NCI-H128 (cell line): ENCODE measurements at regions not wholly inside any gene's neighbourhood (a gene's known extent, or its start where the extent isn't known, plus 50 kb on each side); places are given as distances from the start of the nearest gene placed in this dataset.
"Not testable (repeated sequence)": the region's sequence is repeated elsewhere in the genome, so short reads cannot be mapped to it uniquely, and the experiment has no call there.

Source experiments
- DNase-seq: peaks from one replicate; lab custom pipeline; 2025; ENCODE audit not compliant: unreplicated experiment; lab: John Stamatoyannopoulos, UW

- no peak for DNase-seq
Measured at GRCh38 chr3:21979706-21980105, 228.7 kb upstream of the ZNF385D start.

GRCh38 chr3:21989341-21990042 lies 238.5 kb upstream of the ZNF385D start:
- DNase-seq: no peak

- DNase-seq: no peak
Measured at GRCh38 chr3:21991061-21991460, 240.1 kb upstream of the ZNF385D start.

- DNase-seq: no peak
Measured at GRCh38 chr3:21995079-21995607, 244.1 kb upstream of the ZNF385D start.

- no peak for DNase-seq
Measured at GRCh38 chr3:22007368-22007767, 256.4 kb upstream of the ZNF385D start.

- DNase-seq: no peak
Measured at GRCh38 chr3:22010997-22011396, 260.0 kb upstream of the ZNF385D start.

GRCh38 chr3:22012471-22012870 lies 261.5 kb upstream of the ZNF385D start:
- DNase-seq: no peak

- DNase-seq: no peak
Measured at GRCh38 chr3:22013641-22014040, 262.6 kb upstream of the ZNF385D start.

GRCh38 chr3:22016197-22016596 lies 265.2 kb upstream of the ZNF385D start:
- DNase-seq: no peak

- not testable (repeated sequence) for DNase-seq
Measured at GRCh38 chr3:22024638-22025037, 273.6 kb upstream of the ZNF385D start.

GRCh38 chr3:22029480-22029879 lies 278.5 kb upstream of the ZNF385D start:
- DNase-seq: no peak

GRCh38 chr3:22039161-22039560 lies 288.2 kb upstream of the ZNF385D start:
- DNase-seq: no peak

GRCh38 chr3:22040150-22040549 lies 289.1 kb upstream of the ZNF385D start:
- DNase-seq: no peak

- DNase-seq: no peak
Measured at GRCh38 chr3:22045882-22046281, 294.9 kb upstream of the ZNF385D start.

GRCh38 chr3:22063500-22063899 lies 312.5 kb upstream of the ZNF385D start:
- no peak for DNase-seq

- DNase-seq: no peak
Measured at GRCh38 chr3:22068619-22069018, 317.6 kb upstream of the ZNF385D start.

- no peak for DNase-seq
Measured at GRCh38 chr3:22088204-22088603, 337.2 kb upstream of the ZNF385D start.

GRCh38 chr3:22089284-22089683 lies 338.3 kb upstream of the ZNF385D start:
- peak; percentile 4 for DNase-seq

- DNase-seq: no peak
Measured at GRCh38 chr3:22091329-22091728, 340.3 kb upstream of the ZNF385D start.

GRCh38 chr3:22098021-22098420 lies 347.0 kb upstream of the ZNF385D start:
- no peak for DNase-seq

- DNase-seq: no peak
Measured at GRCh38 chr3:22101351-22101750, 350.3 kb upstream of the ZNF385D start.

- no peak for DNase-seq
Measured at GRCh38 chr3:22101811-22102210, 350.8 kb upstream of the ZNF385D start.

- no peak for DNase-seq
Measured at GRCh38 chr3:22103423-22103822, 352.4 kb upstream of the ZNF385D start.
